HCT116 (cell line): ENCODE measurements at regions not wholly inside any gene's neighbourhood (a gene's known extent, or its start where the extent isn't known, plus 50 kb on each side); places are given as distances from the start of the nearest gene placed in this dataset.
A peak's percentile ranks its signal among the peaks of the same experiment; 100 is the strongest.

Source experiments
- EGR1 ChIP-seq: IDR thresholded peaks from 2 replicates; pipeline ENCODE4 v1.6.1; 2012; ENCODE audit warnings: low read depth
- EZH2phosphoT487 ChIP-seq: fragments of 200-600 bp; IDR thresholded peaks from 2 replicates; pipeline ENCODE4 v1.6.1; 2018; ENCODE audit warnings: antibody characterized with exemption, borderline replicate concordance
- JUND ChIP-seq: IDR thresholded peaks from 2 replicates; pipeline ENCODE4 v1.6.1; 2012
- MAX ChIP-seq: IDR thresholded peaks from 2 replicates; pipeline ENCODE4 v1.6.1; 2012
- POLR2A ChIP-seq: IDR thresholded peaks from 2 replicates; pipeline ENCODE4 v1.7.0; 2011; ENCODE audit warnings: borderline replicate concordance; ENCODE audit not compliant: insufficient read depth, insufficient read length; ENCODE audit errors: extremely low read depth
- POLR2AphosphoS5 ChIP-seq: IDR thresholded peaks from 2 replicates; pipeline ENCODE4 v1.6.1; 2011; ENCODE audit warnings: mild to moderate bottlenecking, low read depth, low read length, moderate library complexity
- RAD21 ChIP-seq: IDR thresholded peaks from 2 replicates; pipeline ENCODE4 v1.6.1; 2012; ENCODE audit warnings: low read depth, mild to moderate bottlenecking
- SIN3A ChIP-seq: IDR thresholded peaks from 2 replicates; pipeline ENCODE4 v1.6.1; 2012; ENCODE audit warnings: low read depth
- ZFX ChIP-seq: fragments of 450-650 bp; IDR thresholded peaks from 2 replicates; pipeline ENCODE4 v1.6.1; 2017
- ZNF274 ChIP-seq: fragments of 200-500 bp; sonication (Bioruptor generic); IDR thresholded peaks from 2 replicates; pipeline ENCODE4 v1.6.1; 2014; ENCODE audit warnings: mild to moderate bottlenecking, low read depth, low read length, inconsistent platforms
- TF ChIP-seq, protein P1 (sequence below), 3 experiments: fragments of 200-600 bp in 1 of 3; sonication (generic) in 1 of 3; IDR thresholded peaks in 2 of 3; conservative IDR thresholded peaks in 1 of 3; 2 replicates each; pipeline ENCODE4 v1.5.1; 2012 to 2017; ENCODE audit warnings: low read depth in 2 of 3, low read length in 2 of 3, antibody characterized with exemption in 1 of 3, borderline replicate concordance in 1 of 3, control low read depth in 1 of 3, mild to moderate bottlenecking in 1 of 3, mixed read lengths in 1 of 3, mixed run types in 1 of 3, moderate library complexity in 1 of 3; ENCODE audit not compliant: insufficient read depth in 1 of 3

GRCh38 chr6:137697267-137697938, 169.7 kb upstream of the TNFAIP3 start:
- TF ChIP-seq MAX, result no peak
- no peak for TF ChIP-seq EZH2phosphoT487
- no peak for TF ChIP-seq EGR1
- TF ChIP-seq ZFX, result no peak
- TF ChIP-seq, protein P1, sequence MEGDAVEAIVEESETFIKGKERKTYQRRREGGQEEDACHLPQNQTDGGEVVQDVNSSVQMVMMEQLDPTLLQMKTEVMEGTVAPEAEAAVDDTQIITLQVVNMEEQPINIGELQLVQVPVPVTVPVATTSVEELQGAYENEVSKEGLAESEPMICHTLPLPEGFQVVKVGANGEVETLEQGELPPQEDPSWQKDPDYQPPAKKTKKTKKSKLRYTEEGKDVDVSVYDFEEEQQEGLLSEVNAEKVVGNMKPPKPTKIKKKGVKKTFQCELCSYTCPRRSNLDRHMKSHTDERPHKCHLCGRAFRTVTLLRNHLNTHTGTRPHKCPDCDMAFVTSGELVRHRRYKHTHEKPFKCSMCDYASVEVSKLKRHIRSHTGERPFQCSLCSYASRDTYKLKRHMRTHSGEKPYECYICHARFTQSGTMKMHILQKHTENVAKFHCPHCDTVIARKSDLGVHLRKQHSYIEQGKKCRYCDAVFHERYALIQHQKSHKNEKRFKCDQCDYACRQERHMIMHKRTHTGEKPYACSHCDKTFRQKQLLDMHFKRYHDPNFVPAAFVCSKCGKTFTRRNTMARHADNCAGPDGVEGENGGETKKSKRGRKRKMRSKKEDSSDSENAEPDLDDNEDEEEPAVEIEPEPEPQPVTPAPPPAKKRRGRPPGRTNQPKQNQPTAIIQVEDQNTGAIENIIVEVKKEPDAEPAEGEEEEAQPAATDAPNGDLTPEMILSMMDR (IDR thresholded peaks at IDR 0.05 in 2 of 3, conservative IDR thresholded peaks at IDR 0.05 in 1 of 3; ENCODE audit: borderline replicate concordance in 1 of 3, insufficient read depth in 1 of 3, low read depth in 2 of 3, low read length in 2 of 3), result peak in 2 of 3 experiments; percentile 6 to 10; a peak in 1 of 6 replicates
- TF ChIP-seq ZNF274, result no peak
- no peak for TF ChIP-seq SIN3A
- TF ChIP-seq JUND, result no peak
- no peak for TF ChIP-seq POLR2A
- TF ChIP-seq POLR2AphosphoS5, result no peak
- TF ChIP-seq RAD21, result peak; percentile 27; the same call in 1 of the 2 replicates
